GM18861 (cell line): ENCODE measurements at regions not wholly inside any gene's neighbourhood (a gene's known extent, or its start where the extent isn't known, plus 50 kb on each side); places are given as distances from the start of the nearest gene placed in this dataset.
"Not testable (repeated sequence)": the region's sequence is repeated elsewhere in the genome, so short reads cannot be mapped to it uniquely, and the experiment has no call there.

Experiments used
- ATAC-seq: cut with Tn5 transposase; IDR thresholded peaks from one replicate; pipeline ENCODE4 v1.9.1; 2021; ENCODE audit not compliant: unreplicated experiment

DNA sequence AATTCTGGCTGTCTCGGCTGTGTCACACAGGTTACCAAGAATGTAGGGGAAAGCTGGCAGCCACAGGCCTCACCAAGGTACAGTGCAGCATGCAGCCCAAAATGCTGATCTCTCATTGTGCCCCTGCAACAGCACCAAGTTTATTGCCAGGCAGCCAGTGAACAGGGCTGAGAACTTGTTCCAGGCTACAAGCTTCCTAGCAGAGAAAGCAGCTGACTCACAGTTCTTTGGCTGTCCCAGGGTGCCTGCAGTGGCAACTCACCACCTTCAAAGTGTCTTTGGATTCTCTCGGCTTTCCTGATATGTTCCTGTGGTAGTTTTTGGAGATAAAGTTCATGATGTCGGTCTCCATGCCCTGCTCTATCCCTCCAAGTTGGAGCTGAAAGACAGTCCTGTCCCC is 719.1 kb upstream of the ANO3 start:
- no peak for ATAC-seq

- ATAC-seq = no peak
These were observed 718.5 kb upstream of the ANO3 start for GRCh38 chr11:25613451-25613850.

- ATAC-seq = no peak
These were observed 718.1 kb upstream of the ANO3 start for GRCh38 chr11:25613865-25614264.

- ATAC-seq = no peak
These were observed 716.9 kb upstream of the ANO3 start for GRCh38 chr11:25615069-25615468.

DNA sequence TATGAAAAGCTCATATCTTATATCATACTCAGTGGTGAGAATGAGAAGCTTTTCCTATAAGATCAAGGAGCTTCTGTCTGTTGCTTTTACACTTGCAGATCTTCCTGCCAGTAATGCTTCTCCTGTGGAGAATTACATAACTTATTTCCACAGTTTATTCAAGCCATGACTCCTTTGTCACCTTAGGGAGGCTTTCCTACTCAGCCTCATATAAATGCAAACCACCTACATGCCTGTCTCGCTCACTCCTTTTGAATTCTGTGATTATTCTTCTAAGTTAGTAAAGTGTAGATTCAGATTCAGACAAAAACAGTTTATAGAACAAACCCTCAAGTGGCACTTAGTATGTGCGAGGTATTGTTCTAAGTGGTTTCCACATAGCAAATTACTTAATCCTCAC is 716.1 kb upstream of the ANO3 start:
- no peak for ATAC-seq

- ATAC-seq = no peak
These were observed 706.8 kb upstream of the ANO3 start for GRCh38 chr11:25625094-25625493.

DNA sequence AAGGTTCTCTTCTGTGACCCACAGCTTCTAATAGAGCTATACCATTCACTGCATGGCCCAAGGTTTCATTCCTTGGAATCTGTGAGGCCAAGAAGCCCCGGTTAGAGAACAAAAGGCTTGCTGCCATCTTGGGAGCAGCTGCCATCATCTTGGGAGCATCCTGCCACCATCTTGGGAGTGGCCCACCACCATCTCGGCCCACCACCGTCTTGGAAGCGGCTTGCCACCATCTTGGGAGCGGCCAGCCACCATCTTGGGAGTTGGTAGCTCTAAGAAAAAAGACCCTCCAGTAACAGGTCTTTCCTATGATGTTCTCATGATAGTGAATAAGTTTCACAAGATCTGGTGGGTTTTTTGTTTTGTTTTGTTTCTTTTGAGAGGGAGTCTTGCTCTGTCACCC is 703.9 kb upstream of the ANO3 start:
- no peak for ATAC-seq

- no peak for ATAC-seq
These were observed 698.7 kb upstream of the ANO3 start for GRCh38 chr11:25633230-25633629.

GRCh38 chr11:25649220-25649619 is 682.7 kb upstream of the ANO3 start:
- ATAC-seq = not testable (repeated sequence)

DNA sequence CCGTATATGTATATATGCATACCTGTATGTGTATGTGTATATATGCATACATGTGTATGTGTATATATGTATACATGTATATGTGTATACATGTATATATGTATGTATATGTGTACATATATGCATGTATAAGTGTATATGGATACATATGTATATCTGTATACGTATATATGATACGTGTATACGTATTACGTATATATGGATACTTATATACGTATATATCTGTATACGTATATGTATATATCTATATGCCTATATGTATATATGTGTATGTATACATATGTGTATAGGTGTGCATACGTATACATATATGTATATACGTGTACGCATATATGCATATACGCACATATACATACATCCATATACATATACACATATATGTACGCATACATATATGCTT is 681.6 kb upstream of the ANO3 start:
- no peak for ATAC-seq

GRCh38 chr11:25655636-25656035 is 676.3 kb upstream of the ANO3 start:
- ATAC-seq = no peak

DNA sequence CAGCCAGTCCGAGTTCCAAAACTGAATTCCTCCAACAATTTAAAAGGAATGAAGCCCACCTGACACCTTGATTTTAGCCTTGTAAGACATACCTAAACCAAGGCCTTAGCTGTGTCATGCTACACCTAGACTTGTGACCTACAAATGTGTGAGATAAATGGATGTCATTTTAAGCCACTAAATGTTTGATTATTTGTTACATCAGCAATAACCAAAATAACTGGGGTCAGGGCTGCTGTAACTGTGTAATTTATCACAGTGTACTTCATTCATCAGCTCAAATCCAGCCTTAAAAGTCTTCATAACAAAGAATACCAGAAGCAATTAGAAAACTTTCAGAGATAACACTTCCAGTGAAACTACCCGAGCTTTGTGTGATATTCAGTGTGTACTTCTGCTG is 673.0 kb upstream of the ANO3 start:
- no peak for ATAC-seq

DNA sequence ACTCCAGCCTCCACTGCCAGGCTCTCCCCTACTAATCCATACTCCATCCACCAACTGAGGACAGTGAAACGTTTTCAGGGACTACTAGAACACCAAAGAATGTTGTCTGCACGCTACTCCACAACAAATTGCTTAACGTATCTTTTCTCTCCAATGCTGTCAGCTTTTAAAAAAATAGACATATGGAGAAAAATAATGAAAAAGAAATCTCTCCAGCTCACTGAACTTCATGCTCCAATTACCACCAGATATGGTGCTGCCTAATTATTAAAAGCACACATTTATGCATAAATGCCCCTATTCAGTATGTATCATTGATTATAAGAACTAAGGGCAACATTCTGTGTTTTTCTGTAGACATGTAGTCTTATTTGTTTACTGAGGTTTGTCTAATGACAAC is 672.2 kb upstream of the ANO3 start:
- ATAC-seq = no peak

DNA sequence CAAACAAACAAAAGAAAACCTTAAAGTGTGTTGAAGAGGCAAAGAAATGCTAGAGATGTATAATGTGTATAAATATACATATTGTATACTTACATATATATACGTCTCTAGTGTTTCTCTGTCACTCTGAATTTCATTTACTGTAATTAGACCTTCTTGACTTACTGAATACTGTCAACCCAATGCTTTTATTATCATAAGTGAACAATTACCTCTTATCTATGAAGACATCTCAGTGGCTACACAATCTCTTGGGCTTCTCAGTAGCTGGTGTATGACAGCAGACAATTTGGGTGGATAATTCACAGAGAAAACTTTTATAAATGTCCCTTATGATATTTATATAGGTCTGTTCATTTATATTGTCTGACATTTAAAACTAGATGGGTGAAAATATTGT is 664.1 kb upstream of the ANO3 start:
- no peak for ATAC-seq

- ATAC-seq = no peak
These were observed 640.0 kb upstream of the ANO3 start for GRCh38 chr11:25691959-25692358.

DNA sequence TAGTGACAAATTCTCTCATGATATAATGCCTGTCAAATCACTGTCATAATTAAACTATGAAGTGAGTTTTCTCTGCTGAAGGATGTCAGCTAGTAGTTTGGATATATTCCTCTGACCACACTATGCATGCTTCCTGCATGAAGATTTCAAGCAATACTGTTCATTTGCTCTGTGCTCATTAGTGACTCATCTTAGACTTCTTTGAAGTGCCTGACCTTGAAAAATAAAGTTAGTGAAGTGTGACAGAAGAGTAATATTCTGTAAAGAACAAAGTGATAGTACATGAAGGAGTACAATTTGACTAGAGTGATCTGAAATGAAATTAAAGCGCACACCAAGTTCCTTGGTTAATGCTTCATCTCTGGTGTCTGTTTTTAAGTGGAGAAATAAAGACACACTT is 629.5 kb upstream of the ANO3 start:
- ATAC-seq = no peak

DNA sequence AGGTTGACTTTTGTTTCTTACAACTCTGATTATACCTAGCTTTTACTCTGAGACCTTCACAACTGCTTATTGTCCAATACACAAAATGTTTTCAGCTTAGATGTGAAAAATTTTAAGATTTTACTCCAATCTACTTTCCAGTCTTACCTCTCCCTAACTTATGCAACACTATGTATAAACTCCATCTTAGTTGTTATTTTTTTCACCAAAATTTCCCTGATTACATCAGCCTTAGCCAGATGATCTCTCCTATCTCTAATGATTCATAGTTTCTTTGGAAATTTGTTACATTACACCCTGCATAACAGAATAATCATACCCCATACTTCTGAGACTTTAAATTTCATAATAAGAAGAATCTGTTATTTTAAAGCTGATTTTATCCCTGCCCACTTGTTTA is 621.0 kb upstream of the ANO3 start:
- no peak for ATAC-seq

DNA sequence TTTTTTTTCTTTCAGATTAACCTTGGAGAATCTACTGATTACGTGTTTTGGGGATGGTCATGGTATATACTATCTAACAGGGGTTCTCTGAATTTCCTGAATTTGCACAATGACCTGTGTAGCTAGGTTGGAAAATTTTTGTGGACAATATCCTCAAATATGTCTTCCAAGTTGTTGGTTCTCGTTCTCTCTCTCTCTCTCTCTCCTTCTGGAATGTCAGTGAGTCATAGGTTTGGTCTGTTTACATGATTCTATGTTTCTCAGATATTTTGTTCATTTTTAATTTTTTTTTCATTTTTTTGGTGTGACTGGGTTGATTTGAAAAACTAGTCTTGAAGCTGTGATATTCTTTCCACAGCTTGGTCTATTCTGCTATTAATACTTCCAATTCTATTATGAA is 604.0 kb upstream of the ANO3 start:
- ATAC-seq = no peak

- ATAC-seq = no peak
These were observed 601.7 kb upstream of the ANO3 start for GRCh38 chr11:25730230-25730629.

GRCh38 chr11:25733777-25734176 is 598.2 kb upstream of the ANO3 start:
- ATAC-seq = no peak

- ATAC-seq = no peak
These were observed 597.2 kb upstream of the ANO3 start for GRCh38 chr11:25734591-25735211.

DNA sequence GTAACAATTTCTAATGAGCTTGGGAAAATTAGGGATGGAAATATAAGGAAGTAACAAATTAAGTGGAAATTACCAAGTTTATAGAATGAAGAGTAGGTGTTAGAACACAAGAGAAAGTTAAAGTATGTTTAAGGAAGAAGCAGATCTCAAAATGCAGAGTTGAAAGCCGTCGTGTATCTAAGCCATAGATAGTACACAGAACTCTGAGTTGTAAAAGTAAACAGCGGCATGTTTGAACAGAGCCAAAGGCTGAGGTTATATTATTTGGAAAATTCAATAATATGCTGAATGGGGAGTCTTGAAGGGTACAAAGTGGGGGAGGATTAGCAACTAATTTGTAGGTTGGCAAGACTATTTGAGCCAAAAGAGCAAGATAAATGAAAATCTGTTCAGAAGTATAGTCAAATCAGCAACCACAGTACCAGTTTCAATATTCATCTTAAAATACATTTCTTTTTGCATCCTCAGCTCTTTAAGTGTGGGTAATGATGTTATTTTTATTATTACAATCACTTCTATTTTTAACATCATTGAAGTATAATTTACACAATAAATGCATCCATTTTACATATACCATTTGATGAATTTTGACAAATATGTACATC is 594.8 kb upstream of the ANO3 start:
- no peak for ATAC-seq

DNA sequence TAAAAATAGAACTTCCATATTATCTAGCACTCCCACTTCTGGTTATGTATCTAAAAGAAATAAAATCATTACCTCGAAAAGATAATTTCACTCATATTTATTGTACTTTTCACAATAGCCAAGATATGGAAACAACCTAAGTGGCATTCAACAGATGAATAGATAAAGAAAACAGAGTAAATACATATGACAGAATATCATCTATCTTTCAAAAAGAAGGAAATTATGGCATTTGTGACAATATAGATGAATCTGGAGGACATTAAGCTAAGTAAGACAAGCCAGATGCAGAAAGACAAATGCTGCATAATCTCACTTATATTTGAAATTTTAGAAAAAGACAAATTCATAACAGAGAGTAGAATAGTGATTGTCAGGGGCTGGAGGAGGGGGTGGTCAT is 590.0 kb upstream of the ANO3 start:
- ATAC-seq = no peak
